ENCODE measurements at regions not wholly inside any gene's neighbourhood (a gene's known extent, or its start where the extent isn't known, plus 50 kb on each side); places are given as distances from the start of the nearest gene placed in this dataset.

- Histone ChIP-seq H3K4me3 (ENCODE audit: insufficient read depth, low read depth, low read length) (no peak overlapping the region), H3K36me3 (replicated peaks; ENCODE audit: control insufficient read depth, insufficient read depth, low read length) (no peaks in the 10 kb centered on the region), H3K27me3 (ENCODE audit: control insufficient read depth, insufficient read depth, low read length) (no peaks in the 10 kb centered on the region)
- DNase-seq: no peak
These were observed 80.6 kb upstream of the CARD18 start for GRCh38 chr11:105220121-105220520.

- Histone ChIP-seq H3K4me3 (ENCODE audit: insufficient read depth, low read depth, low read length) (no peak overlapping the region), H3K36me3 (replicated peaks; ENCODE audit: control insufficient read depth, insufficient read depth, low read length) (no peaks in the 10 kb centered on the region), H3K27me3 (ENCODE audit: control insufficient read depth, insufficient read depth, low read length) (no peaks in the 10 kb centered on the region)
- no peak for DNase-seq
These were observed 80.1 kb upstream of the CARD18 start for GRCh38 chr11:105219670-105220069.

GRCh38 chr11:105219269-105219668 lies 79.7 kb upstream of the CARD18 start:
- no peaks in the 10 kb centered on the region for H3K36me3 ChIP-seq (replicated peaks; ENCODE audit: control insufficient read depth, insufficient read depth, low read length)
- H3K4me3 ChIP-seq (ENCODE audit: insufficient read depth, low read depth, low read length): no peak overlapping the region
- no peak for DNase-seq
- no peaks in the 10 kb centered on the region for H3K27me3 ChIP-seq (ENCODE audit: control insufficient read depth, insufficient read depth, low read length)

- no peak for DNase-seq
- no peaks in the 10 kb centered on the region for H3K36me3 ChIP-seq (replicated peaks; ENCODE audit: control insufficient read depth, insufficient read depth, low read length)
- no peak overlapping the region for H3K4me3 ChIP-seq (ENCODE audit: insufficient read depth, low read depth, low read length)
- no peaks in the 10 kb centered on the region for H3K27me3 ChIP-seq (ENCODE audit: control insufficient read depth, insufficient read depth, low read length)
These were observed 76.0 kb upstream of the CARD18 start for GRCh38 chr11:105215528-105215927.

GRCh38 chr11:105211806-105212554 lies 72.4 kb upstream of the CARD18 start:
- Histone ChIP-seq H3K4me3 (ENCODE audit: insufficient read depth, low read depth, low read length) (no peak overlapping the region), H3K27me3 (ENCODE audit: control insufficient read depth, insufficient read depth, low read length) (no peaks in the 10 kb centered on the region), H3K36me3 (replicated peaks; ENCODE audit: control insufficient read depth, insufficient read depth, low read length) (no peaks in the 10 kb centered on the region)
- DNase-seq: no peak

- Histone ChIP-seq H3K36me3 (replicated peaks; ENCODE audit: control insufficient read depth, insufficient read depth, low read length) (no peaks in the 10 kb centered on the region), H3K27me3 (ENCODE audit: control insufficient read depth, insufficient read depth, low read length) (no peaks in the 10 kb centered on the region), H3K4me3 (ENCODE audit: insufficient read depth, low read depth, low read length) (no peak overlapping the region)
- no peak for DNase-seq
These were observed 68.5 kb upstream of the CARD18 start for GRCh38 chr11:105208019-105208418.

- no peaks in the 10 kb centered on the region for H3K27me3 ChIP-seq (ENCODE audit: control insufficient read depth, insufficient read depth, low read length)
- H3K36me3 ChIP-seq (replicated peaks; ENCODE audit: control insufficient read depth, insufficient read depth, low read length): no peaks in the 10 kb centered on the region
- H3K4me3 ChIP-seq (ENCODE audit: insufficient read depth, low read depth, low read length): no peak overlapping the region
- DNase-seq: no peak
These were observed 67.1 kb upstream of the CARD18 start for GRCh38 chr11:105206633-105207032.

GRCh38 chr11:105204636-105205035 lies 65.1 kb upstream of the CARD18 start:
- no peak for DNase-seq
- no peak overlapping the region for H3K4me3 ChIP-seq (ENCODE audit: insufficient read depth, low read depth, low read length)
- no peaks in the 10 kb centered on the region for H3K36me3 ChIP-seq (replicated peaks; ENCODE audit: control insufficient read depth, insufficient read depth, low read length)
- H3K27me3 ChIP-seq (ENCODE audit: control insufficient read depth, insufficient read depth, low read length): no peaks in the 10 kb centered on the region

GRCh38 chr11:105203569-105204240 lies 64.1 kb upstream of the CARD18 start:
- Histone ChIP-seq H3K36me3 (replicated peaks; ENCODE audit: control insufficient read depth, insufficient read depth, low read length) (no peaks in the 10 kb centered on the region), H3K27me3 (ENCODE audit: control insufficient read depth, insufficient read depth, low read length) (no peaks in the 10 kb centered on the region), H3K4me3 (ENCODE audit: insufficient read depth, low read depth, low read length) (no peak overlapping the region)
- no peak for DNase-seq

- no peak for DNase-seq
- Histone ChIP-seq H3K4me3 (ENCODE audit: insufficient read depth, low read depth, low read length) (no peak overlapping the region), H3K27me3 (ENCODE audit: control insufficient read depth, insufficient read depth, low read length) (no peaks in the 10 kb centered on the region), H3K36me3 (replicated peaks; ENCODE audit: control insufficient read depth, insufficient read depth, low read length) (no peaks in the 10 kb centered on the region)
These were observed 63.4 kb upstream of the CARD18 start for GRCh38 chr11:105202844-105203548.

GRCh38 chr11:105202422-105202821 lies 62.9 kb upstream of the CARD18 start:
- Histone ChIP-seq H3K36me3 (replicated peaks; ENCODE audit: control insufficient read depth, insufficient read depth, low read length) (no peaks in the 10 kb centered on the region), H3K4me3 (ENCODE audit: insufficient read depth, low read depth, low read length) (no peak overlapping the region), H3K27me3 (ENCODE audit: control insufficient read depth, insufficient read depth, low read length) (no peaks in the 10 kb centered on the region)
- DNase-seq: no peak

GRCh38 chr11:105201166-105201565 lies 61.6 kb upstream of the CARD18 start:
- H3K27me3 ChIP-seq (ENCODE audit: control insufficient read depth, insufficient read depth, low read length): no peaks in the 10 kb centered on the region
- no peak overlapping the region for H3K4me3 ChIP-seq (ENCODE audit: insufficient read depth, low read depth, low read length)
- H3K36me3 ChIP-seq (replicated peaks; ENCODE audit: control insufficient read depth, insufficient read depth, low read length): no peaks in the 10 kb centered on the region
- DNase-seq: no peak

- no peak for DNase-seq
- Histone ChIP-seq H3K27me3 (ENCODE audit: control insufficient read depth, insufficient read depth, low read length) (no peaks in the 10 kb centered on the region), H3K36me3 (replicated peaks; ENCODE audit: control insufficient read depth, insufficient read depth, low read length) (no peaks in the 10 kb centered on the region), H3K4me3 (ENCODE audit: insufficient read depth, low read depth, low read length) (no peak overlapping the region)
These were observed 57.7 kb upstream of the CARD18 start for GRCh38 chr11:105197071-105197815.

GRCh38 chr11:105193260-105193659 lies 53.7 kb upstream of the CARD18 start:
- Histone ChIP-seq H3K27me3 (ENCODE audit: control insufficient read depth, insufficient read depth, low read length) (no peaks in the 10 kb centered on the region), H3K4me3 (ENCODE audit: insufficient read depth, low read depth, low read length) (no peak overlapping the region), H3K36me3 (replicated peaks; ENCODE audit: control insufficient read depth, insufficient read depth, low read length) (no peaks in the 10 kb centered on the region)
- no peak for DNase-seq

Measured in H7 (cell line).